ENCODE measurements at regions not wholly inside any gene's neighbourhood (a gene's known extent, or its start where the extent isn't known, plus 50 kb on each side); places are given as distances from the start of the nearest gene placed in this dataset.

GRCh38 chr13:111505175-111505777 is 184.8 kb downstream of the TEX29 start:
- TF ChIP-seq CTCF (IDR thresholded peaks at IDR 0.05), result no peak
- no peak for TF ChIP-seq POLR2A (IDR thresholded peaks at IDR 0.05)

All from sigmoid colon (tissue), 3 donors.